Astrocyte of the cerebellum (primary cell): ENCODE measurements at regions not wholly inside any gene's neighbourhood (a gene's known extent, or its start where the extent isn't known, plus 50 kb on each side); places are given as distances from the start of the nearest gene placed in this dataset.

Experiments
- DNase-seq: peaks from one replicate; pipeline ENCODE4 v3.0.0-alpha.2; 2011; ENCODE audit warnings: low read depth
- H3K4me3 ChIP-seq: 2 replicates; pipeline ENCODE4 v1.5.1; 2011; ENCODE audit warnings: mild to moderate bottlenecking, low read depth, low read length, moderate library complexity
- in situ Hi-C: cut with HindIII; loops from 2 replicates; pipeline ENCODE4 v1.10.0; 2017; ENCODE audit warnings: low sequenced_read_pairs
- TF ChIP-seq, protein P1 (sequence below): IDR thresholded peaks from 2 replicates; pipeline ENCODE4 v1.5.1; 2012; ENCODE audit warnings: low read length, low read depth, moderate library complexity, mild to moderate bottlenecking; ENCODE audit errors: missing control alignments

DNA sequence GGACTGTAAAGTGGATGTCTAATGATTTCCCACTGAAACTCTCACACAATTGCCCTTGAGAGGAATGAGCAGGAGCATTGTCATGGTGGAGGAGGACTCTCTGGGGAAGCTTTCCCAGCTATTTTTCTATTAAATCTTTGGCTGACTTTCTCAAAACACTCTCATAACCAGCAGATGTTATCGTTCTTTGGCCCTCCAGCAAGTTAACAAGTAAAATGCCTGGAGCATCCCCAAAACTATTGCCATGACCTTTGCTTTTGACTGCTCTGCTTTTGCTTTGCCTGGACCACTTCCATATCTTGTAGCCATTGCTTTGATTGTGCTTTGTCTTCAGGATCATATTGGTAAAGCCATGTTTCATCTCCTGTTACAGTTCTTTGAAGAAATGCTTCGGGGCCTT, 120.2 kb upstream of the PDE5A start:
- DNase-seq: no peak

DNA sequence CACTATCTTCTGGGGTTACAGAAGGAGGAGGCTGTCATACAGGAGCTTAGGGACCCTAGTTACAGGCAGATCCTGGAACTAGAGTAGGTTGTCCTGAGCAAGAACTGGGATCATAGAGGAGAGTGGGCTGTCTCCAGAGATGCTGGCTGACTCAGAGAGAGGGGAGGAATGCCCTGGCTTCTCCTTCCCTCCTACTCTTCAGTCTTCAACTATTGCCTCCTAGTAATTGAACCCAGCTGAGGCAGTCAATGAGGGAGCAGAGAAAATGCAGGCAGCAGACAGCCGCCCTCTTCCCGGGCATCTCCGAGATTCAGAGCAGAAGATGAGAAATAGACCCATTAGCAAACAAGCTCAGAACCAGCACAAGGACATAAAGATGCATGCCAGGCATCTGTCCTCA, 118.3 kb upstream of the PDE5A start:
- no peak for DNase-seq
- TF ChIP-seq, protein P1, sequence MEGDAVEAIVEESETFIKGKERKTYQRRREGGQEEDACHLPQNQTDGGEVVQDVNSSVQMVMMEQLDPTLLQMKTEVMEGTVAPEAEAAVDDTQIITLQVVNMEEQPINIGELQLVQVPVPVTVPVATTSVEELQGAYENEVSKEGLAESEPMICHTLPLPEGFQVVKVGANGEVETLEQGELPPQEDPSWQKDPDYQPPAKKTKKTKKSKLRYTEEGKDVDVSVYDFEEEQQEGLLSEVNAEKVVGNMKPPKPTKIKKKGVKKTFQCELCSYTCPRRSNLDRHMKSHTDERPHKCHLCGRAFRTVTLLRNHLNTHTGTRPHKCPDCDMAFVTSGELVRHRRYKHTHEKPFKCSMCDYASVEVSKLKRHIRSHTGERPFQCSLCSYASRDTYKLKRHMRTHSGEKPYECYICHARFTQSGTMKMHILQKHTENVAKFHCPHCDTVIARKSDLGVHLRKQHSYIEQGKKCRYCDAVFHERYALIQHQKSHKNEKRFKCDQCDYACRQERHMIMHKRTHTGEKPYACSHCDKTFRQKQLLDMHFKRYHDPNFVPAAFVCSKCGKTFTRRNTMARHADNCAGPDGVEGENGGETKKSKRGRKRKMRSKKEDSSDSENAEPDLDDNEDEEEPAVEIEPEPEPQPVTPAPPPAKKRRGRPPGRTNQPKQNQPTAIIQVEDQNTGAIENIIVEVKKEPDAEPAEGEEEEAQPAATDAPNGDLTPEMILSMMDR: no peak
- H3K4me3 ChIP-seq: no peak overlapping the region
- in situ Hi-C loops: no loop called here

More for the DNA sequence above, 120.2 kb upstream of the PDE5A start:
- in situ Hi-C loops: no loop called here
- H3K4me3 ChIP-seq: no peak overlapping the region
- TF ChIP-seq, protein P1: no peak

DNA sequence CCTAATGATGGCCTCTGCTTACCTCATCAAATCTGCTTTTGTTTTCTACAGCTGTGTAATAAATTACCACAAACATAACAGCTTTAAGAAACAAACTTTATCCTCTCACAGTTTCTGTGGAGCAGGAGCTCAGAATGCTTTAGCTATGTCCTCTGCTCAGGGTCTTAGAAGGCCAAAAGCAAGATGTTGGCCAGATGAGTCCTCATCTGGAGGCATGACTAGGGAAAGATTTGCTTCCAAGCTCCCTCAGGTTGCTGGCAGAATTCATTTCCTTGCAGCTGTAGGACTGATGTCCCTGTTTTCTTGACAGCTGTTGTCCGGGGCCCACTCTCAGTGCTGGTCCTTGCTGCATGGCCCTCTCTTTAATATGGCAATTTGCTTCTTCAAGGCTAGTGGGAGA, 116.7 kb upstream of the PDE5A start:
- in situ Hi-C loops: no loop called here
- TF ChIP-seq, protein P1: no peak
- no peak overlapping the region for H3K4me3 ChIP-seq
- DNase-seq: no peak

DNA sequence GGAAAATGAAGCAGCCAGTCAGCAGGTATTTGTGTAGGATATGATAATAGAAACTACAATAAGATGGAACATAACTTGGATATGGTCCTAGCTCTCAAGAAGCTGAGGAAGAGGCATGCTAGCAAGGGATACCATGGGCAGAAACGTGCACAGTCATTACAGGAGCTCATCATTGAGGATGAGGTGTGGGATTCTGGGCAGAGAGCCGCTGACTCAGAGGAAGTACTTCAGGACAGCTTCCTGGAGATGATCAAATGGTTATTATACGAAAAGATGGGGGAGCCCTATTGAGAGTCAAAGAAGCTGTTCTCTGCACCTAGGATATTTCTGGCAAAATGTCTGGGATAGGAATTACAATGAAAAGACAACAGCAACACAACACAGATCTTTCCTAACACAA, 116.0 kb upstream of the PDE5A start:
- no peak for DNase-seq
- TF ChIP-seq, protein P1: no peak
- in situ Hi-C loops: no loop called here
- no peak overlapping the region for H3K4me3 ChIP-seq

DNA sequence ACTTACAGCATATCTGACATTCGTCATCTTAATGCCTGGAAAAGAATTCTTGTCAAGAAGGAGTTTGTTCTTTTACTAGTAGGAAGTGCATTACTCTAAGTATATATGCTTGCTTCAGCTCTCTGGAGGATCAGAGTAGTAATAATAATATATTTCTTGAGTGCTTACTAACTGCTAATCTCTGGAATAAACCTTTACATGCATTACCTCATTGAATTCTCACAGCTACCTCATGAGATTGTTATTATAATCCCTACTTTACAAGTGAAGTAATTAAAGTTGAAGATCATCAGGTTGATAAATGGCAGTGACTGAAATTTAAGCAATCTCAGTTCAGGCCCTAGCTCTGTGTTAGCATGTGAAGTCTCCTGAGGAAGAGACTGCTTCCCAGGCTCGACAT, 115.0 kb upstream of the PDE5A start:
- in situ Hi-C loops: no loop called here
- no peak overlapping the region for H3K4me3 ChIP-seq
- DNase-seq: no peak
- TF ChIP-seq, protein P1: no peak

DNA sequence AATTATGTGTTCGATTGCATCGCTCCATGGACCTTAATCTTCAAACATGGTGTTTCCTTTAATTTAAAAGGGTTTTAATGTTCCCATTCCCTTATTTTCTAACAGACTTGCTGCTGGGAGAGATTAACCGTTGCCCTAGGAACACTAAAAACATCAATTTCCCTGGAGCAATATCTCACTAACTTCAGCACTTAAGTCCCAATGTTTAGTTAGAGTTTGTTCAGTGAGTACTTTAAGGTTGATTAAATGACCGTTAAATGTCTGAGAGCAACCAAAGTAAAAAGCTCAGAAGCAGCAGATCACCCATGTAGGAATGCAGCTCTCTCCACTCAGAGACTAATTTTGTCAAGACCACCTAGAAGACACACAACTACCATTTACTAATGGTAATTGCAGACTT, 111.2 kb upstream of the PDE5A start:
- in situ Hi-C loops: no loop called here
- TF ChIP-seq, protein P1: no peak
- no peak overlapping the region for H3K4me3 ChIP-seq
- DNase-seq: no peak

DNA sequence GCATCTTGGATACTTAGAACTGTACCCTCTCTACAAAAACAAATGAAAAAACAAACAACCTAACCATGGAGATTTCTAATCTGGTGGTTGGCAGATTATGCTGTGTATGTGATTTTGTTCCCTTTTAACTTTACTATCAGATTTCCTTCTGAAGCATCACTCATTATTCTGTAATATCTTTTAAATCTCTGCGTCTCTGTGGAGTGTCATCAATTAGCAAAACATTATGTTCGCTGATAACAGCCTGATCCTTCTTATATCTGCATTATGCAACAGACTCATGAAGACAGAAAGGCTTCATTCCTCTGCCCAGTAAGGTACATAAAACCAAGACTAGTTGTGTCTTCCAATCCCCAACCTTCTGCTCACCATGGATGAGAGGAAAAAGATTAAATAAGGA, 110.3 kb upstream of the PDE5A start:
- H3K4me3 ChIP-seq: no peak overlapping the region
- DNase-seq: no peak
- in situ Hi-C loops: no loop called here
- TF ChIP-seq, protein P1: no peak
